Neuronal stem cell (in vitro differentiated cells): ENCODE measurements at regions not wholly inside any gene's neighbourhood (a gene's known extent, or its start where the extent isn't known, plus 50 kb on each side); places are given as distances from the start of the nearest gene placed in this dataset.
A peak's percentile ranks its signal among the peaks of the same experiment; 100 is the strongest.
"Not testable (repeated sequence)": the region's sequence is repeated elsewhere in the genome, so short reads cannot be mapped to it uniquely, and the experiment has no call there.

Experiments used
- DNase-seq: peaks from one replicate; pipeline ENCODE4 v3.0.0-alpha.2; 2013; ENCODE audit warnings: low spot score
- H2AFZ ChIP-seq: one replicate; pipeline ENCODE4 v1.6.1; 2013; ENCODE audit warnings: mild to moderate bottlenecking, low read length, inconsistent platforms
- H2AK5ac ChIP-seq: 2 replicates; pipeline ENCODE4 v1.6.1; 2013; ENCODE audit warnings: low read depth, mild to moderate bottlenecking, inconsistent platforms, low read length, moderate library complexity, mixed read lengths
- H2BK120ac ChIP-seq: 2 replicates; pipeline ENCODE4 v1.6.1; 2013; ENCODE audit warnings: low read depth, mild to moderate bottlenecking, inconsistent platforms, low read length, moderate library complexity, mixed read lengths
- H2BK12ac ChIP-seq: one replicate; pipeline ENCODE4 v1.6.1; 2013; ENCODE audit warnings: low read length, inconsistent platforms
- H2BK15ac ChIP-seq: 2 replicates; pipeline ENCODE4 v1.6.1; 2013; ENCODE audit warnings: mild to moderate bottlenecking, low read length, inconsistent platforms, mixed read lengths
- H2BK5ac ChIP-seq: one replicate; pipeline ENCODE4 v1.6.1; 2013; ENCODE audit warnings: inconsistent platforms, mild to moderate bottlenecking, low read length, moderate library complexity
- H3K14ac ChIP-seq: one replicate; pipeline ENCODE4 v1.6.1; 2013; ENCODE audit warnings: low read length, inconsistent platforms
- H3K18ac ChIP-seq: 2 replicates; pipeline ENCODE4 v1.6.1; 2013; ENCODE audit warnings: low read length, inconsistent platforms
- H3K23ac ChIP-seq: 2 replicates; pipeline ENCODE4 v1.6.1; 2013; ENCODE audit warnings: low read depth, mild to moderate bottlenecking, mixed read lengths, low read length, inconsistent platforms; ENCODE audit not compliant: poor library complexity
- H3K27ac ChIP-seq: replicated peaks from 3 replicates; pipeline ENCODE4 v1.5.1; 2013; ENCODE audit warnings: low read length, inconsistent platforms
- H3K27me3 ChIP-seq, 3 experiments: 2 replicates each; pipeline ENCODE4 v1.6.1; 2013; ENCODE audit warnings: low read length in 3 of 3, mild to moderate bottlenecking in 2 of 3, inconsistent platforms in 1 of 3, low read depth in 1 of 3, mixed read lengths in 1 of 3, moderate library complexity in 1 of 3; ENCODE audit not compliant: control insufficient read depth in 3 of 3, insufficient read depth in 3 of 3
- H3K36me3 ChIP-seq, 2 donors: replicated peaks in 1 of 2; 2 replicates each; pipeline ENCODE4 v1.6.1; 2013; ENCODE audit warnings: low read length in 2 of 2; ENCODE audit not compliant: control insufficient read depth in 2 of 2, insufficient read depth in 2 of 2
- H3K4ac ChIP-seq: 2 replicates; pipeline ENCODE4 v1.6.1; 2013; ENCODE audit warnings: inconsistent platforms, mild to moderate bottlenecking, low read length, moderate library complexity
- H3K4me1 ChIP-seq, 2 donors: 1 replicate in 1 of 2; 2 replicates in 1 of 2; pipeline ENCODE4 v1.6.1; 2013; ENCODE audit warnings: low read length in 2 of 2, low read depth in 1 of 2; ENCODE audit not compliant: control insufficient read depth in 2 of 2, insufficient read depth in 1 of 2
- H3K4me2 ChIP-seq: one replicate; pipeline ENCODE4 v1.6.1; 2013; ENCODE audit warnings: mild to moderate bottlenecking, low read length, inconsistent platforms; ENCODE audit not compliant: insufficient read depth, poor library complexity, severe bottlenecking
- H3K4me3 ChIP-seq, 2 donors: 2 replicates each; pipeline ENCODE4 v1.5.1; 2013; ENCODE audit warnings: low read length in 2 of 2, mild to moderate bottlenecking in 2 of 2, inconsistent platforms in 1 of 2, moderate library complexity in 1 of 2
- H3K79me1 ChIP-seq: one replicate; pipeline ENCODE4 v1.6.1; 2013; ENCODE audit warnings: low read depth, mild to moderate bottlenecking, inconsistent platforms, low read length, moderate library complexity
- H3K9ac ChIP-seq: one replicate; pipeline ENCODE4 v1.6.1; 2013; ENCODE audit warnings: mild to moderate bottlenecking, low read depth, low read length, inconsistent platforms; ENCODE audit not compliant: poor library complexity
- H3K9me3 ChIP-seq, 2 donors: replicated peaks in 1 of 2; 2 replicates each; pipeline versions ENCODE3 to v1.6.1; 2013; ENCODE audit warnings: low read length in 2 of 2, mild to moderate bottlenecking in 2 of 2, inconsistent platforms in 1 of 2, low read depth in 1 of 2, mixed read lengths in 1 of 2, moderate library complexity in 1 of 2; ENCODE audit not compliant: control insufficient read depth in 2 of 2, insufficient read depth in 1 of 2
- H4K8ac ChIP-seq: one replicate; pipeline ENCODE4 v1.6.1; 2013; ENCODE audit warnings: low read depth, mild to moderate bottlenecking, inconsistent platforms, low read length, moderate library complexity
- H4K91ac ChIP-seq: one replicate; pipeline ENCODE4 v1.6.1; 2013; ENCODE audit warnings: low read length, low read depth, mild to moderate bottlenecking, inconsistent platforms; ENCODE audit not compliant: poor library complexity
- WGBS, 2 donors: extraction: QIAGEN DNeasy Blood & Tissue Kit; methylation state at CpG; one replicate each; pipeline ENCODE4 v1.1.7; 2013; ENCODE audit warnings: missing lambda C conversion rate in 2 of 2, mixed read lengths in 1 of 2; ENCODE audit not compliant: insufficient read length in 2 of 2, insufficient replicate concordance in 1 of 2; ENCODE audit errors: extremely low coverage in 2 of 2; 5-methylcytosine and 5-hydroxymethylcytosine counted together

GRCh38 chr2:131833367-131834202, 305.9 kb downstream of the CCDC74A start:
- not testable (repeated sequence) for H3K27me3 ChIP-seq, H3K14ac ChIP-seq, H3K9ac ChIP-seq, H3K79me1 ChIP-seq, H2AK5ac ChIP-seq, H4K8ac ChIP-seq, H2AFZ ChIP-seq, H3K23ac ChIP-seq, H3K36me3 ChIP-seq, H3K4ac ChIP-seq, H3K4me1 ChIP-seq, H3K18ac ChIP-seq, H3K4me2 ChIP-seq, H3K4me3 ChIP-seq, H3K27ac ChIP-seq, H2BK5ac ChIP-seq, H4K91ac ChIP-seq, H2BK15ac ChIP-seq, DNase-seq, H3K9me3 ChIP-seq, H2BK120ac ChIP-seq
- H2BK12ac ChIP-seq, result peak overlapping the region; percentile 14
- no CpG with 5 or more reads among the region's 24 CpGs for WGBS, 2 donors

DNA sequence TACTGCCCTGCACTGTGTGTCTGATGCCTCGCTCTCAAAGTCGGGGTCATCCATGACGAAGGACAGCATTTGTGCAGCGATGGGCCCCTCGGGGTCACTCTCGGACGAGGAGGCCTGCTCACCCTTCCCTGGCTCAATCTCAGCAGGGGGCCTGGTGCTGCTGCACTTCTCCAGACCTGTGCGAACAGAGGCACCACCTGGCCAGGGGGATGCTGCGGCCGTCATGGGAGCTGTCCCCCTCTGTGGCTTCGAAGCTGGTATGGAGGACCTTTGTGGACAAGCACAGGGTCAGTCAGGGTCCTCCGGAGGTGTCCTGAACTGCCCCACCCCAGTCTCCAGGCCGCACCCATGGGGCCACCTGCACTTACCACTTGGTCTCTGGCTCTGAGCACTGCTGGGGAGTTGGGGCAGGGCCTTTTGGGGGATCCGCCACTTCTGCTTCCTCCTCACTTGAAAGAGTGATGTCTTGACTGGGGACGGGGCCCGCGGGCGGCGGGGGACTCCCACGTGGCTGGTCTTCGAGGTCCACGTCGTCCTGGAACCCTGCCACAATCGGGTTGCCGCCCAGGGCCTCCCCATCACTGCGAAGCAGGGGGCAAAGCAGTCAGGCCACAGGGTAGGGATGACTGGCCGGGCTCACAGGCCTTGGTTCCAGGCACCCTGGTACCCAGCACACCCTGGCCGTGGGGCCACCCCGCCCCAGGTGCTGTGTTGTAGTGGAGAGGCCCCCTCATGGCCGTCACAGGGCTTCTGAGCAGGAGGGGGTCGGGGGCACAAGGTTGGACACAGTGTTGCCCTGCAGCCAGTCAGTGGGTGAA, 306.7 kb downstream of the CCDC74A start:
- no CpG with 5 or more reads among the region's 31 CpGs for WGBS, 2 donors
- H2AFZ ChIP-seq, H3K27me3 ChIP-seq, H3K27ac ChIP-seq, H2BK15ac ChIP-seq, H3K36me3 ChIP-seq, H3K9ac ChIP-seq, H3K4ac ChIP-seq, DNase-seq, H2BK5ac ChIP-seq, H2BK120ac ChIP-seq, H3K4me2 ChIP-seq, H3K9me3 ChIP-seq, H3K23ac ChIP-seq, H3K79me1 ChIP-seq, H4K8ac ChIP-seq, H3K4me1 ChIP-seq, H4K91ac ChIP-seq, H2AK5ac ChIP-seq, H3K4me3 ChIP-seq, H3K14ac ChIP-seq: not testable (repeated sequence)
- Histone ChIP-seq H2BK12ac (peak overlapping the region; percentile 14), H3K18ac (peak overlapping the region; percentile 38)

GRCh38 chr2:131835022-131835421, 307.3 kb downstream of the CCDC74A start:
- H3K14ac ChIP-seq, DNase-seq, H4K91ac ChIP-seq, H3K4me1 ChIP-seq, H2BK120ac ChIP-seq, H4K8ac ChIP-seq, H2AFZ ChIP-seq, H3K9me3 ChIP-seq, H2BK15ac ChIP-seq, H3K36me3 ChIP-seq, H2AK5ac ChIP-seq, H3K23ac ChIP-seq, H2BK5ac ChIP-seq, H3K27ac ChIP-seq, H3K4me2 ChIP-seq, H2BK12ac ChIP-seq, H3K4me3 ChIP-seq, H3K27me3 ChIP-seq, H3K4ac ChIP-seq, H3K79me1 ChIP-seq, H3K9ac ChIP-seq: not testable (repeated sequence)
- WGBS, 2 donors, result no CpG with 5 or more reads among the region's 9 CpGs
- peak overlapping the region; percentile 38 for H3K18ac ChIP-seq

GRCh38 chr2:131835621-131836091, 308.0 kb downstream of the CCDC74A start:
- Histone ChIP-seq H4K8ac (no peak overlapping the region), H2BK120ac (no peak overlapping the region), H4K91ac (no peak overlapping the region), H3K18ac (peak overlapping the region; percentile 64), H3K4ac (no peak overlapping the region), H3K4me3 (no peak overlapping the region), H3K36me3 (no peaks in the 10 kb centered on the region), H3K23ac (no peak overlapping the region), H3K4me2 (no peak overlapping the region), H2BK12ac (no peak overlapping the region), H3K79me1 (no peaks in the 10 kb centered on the region), H3K9me3 (no peaks in the 10 kb centered on the region), H3K4me1 (no peaks in the 10 kb centered on the region), H3K27me3 (no peaks in the 10 kb centered on the region), H2BK5ac (peak overlapping the region; percentile 13), H2BK15ac (no peak overlapping the region), H3K9ac (no peak overlapping the region), H2AK5ac (no peak overlapping the region), H3K14ac (peak overlapping the region; percentile 6), H3K27ac (no peak overlapping the region), H2AFZ (no peak overlapping the region)
- no CpG with 5 or more reads among the region's 24 CpGs for WGBS, 2 donors
- DNase-seq, result no peak
